K562 (cell line): ENCODE measurements at regions not wholly inside any gene's neighbourhood (a gene's known extent, or its start where the extent isn't known, plus 50 kb on each side); places are given as distances from the start of the nearest gene placed in this dataset.

Experiments
- ATAC-seq: fragments of 200-7000 bp; cut with Tn5 transposase; 3 replicates; pipeline ENCODE4 v1.9.1; 2020; ENCODE audit warnings: moderate library complexity
- BruUV-seq: library from RNA; stranded (reverse); fragments of 400-500 nt; replicated peaks from 2 replicates; lab custom pipeline; 2021; lab: Mats Ljungman, UMichigan
- CTCF ChIA-PET: fragments of 300-600 bp; formaldehyde crosslinking; extraction: SDS; loops from one replicate; lab custom pipeline; 2021; ENCODE audit warnings: low intra/inter-chr PET ratio; lab: Yijun Ruan, JAX
- POLR2A ChIA-PET: fragments of 300-600, 350-650 bp; sonication (Branson Sonifier 250); formaldehyde crosslinking; extraction: SDS; loops from one replicate; lab custom pipeline; 2021; ENCODE audit warnings: antibody characterized with exemption, inconsistent platforms; lab: Yijun Ruan, JAX
- DNase-seq, 4 experiments: peaks; one replicate each; pipeline versions ENCODE4 v3.0.0 to v3.0.0-alpha.2; 2011 to 2018; ENCODE audit warnings: low spot score in 3 of 4, mixed read lengths in 3 of 4; ENCODE audit errors: extremely low read depth in 1 of 4
- FAIRE-seq: peaks from 2 replicates; lab custom pipeline; 2011; peaks lifted over from hg19 to GRCh38; lab: Jason Lieb, UNC
- H2AFZ ChIP-seq: 2 replicates; pipeline ENCODE4 v1.6.0; 2011; ENCODE audit warnings: low read depth, low read length, control low read depth, inconsistent platforms
- H3K27ac ChIP-seq: fragments of 200-600 bp; 3 replicates; pipeline ENCODE4 v1.8.0; 2011; ENCODE audit warnings: low read depth, mild to moderate bottlenecking, control low read depth, inconsistent platforms, low read length, moderate library complexity, mixed read lengths; ENCODE audit errors: extremely low read depth
- H3K27me3 ChIP-seq, 2 experiments: fragments of 300-600 bp in 1 of 2; 2 replicates in 1 of 2; 3 replicates in 1 of 2; pipeline versions ENCODE4 v1.6.0 to v1.8.0; 2011; ENCODE audit warnings: inconsistent platforms in 2 of 2, low read length in 2 of 2, mild to moderate bottlenecking in 1 of 2, mixed read lengths in 1 of 2, moderate library complexity in 1 of 2; ENCODE audit not compliant: control insufficient read depth in 2 of 2, insufficient read depth in 2 of 2
- H3K36me3 ChIP-seq: fragments of 300-600 bp; 3 replicates; pipeline ENCODE4 v1.8.0; 2011; ENCODE audit warnings: mild to moderate bottlenecking, low read length, inconsistent platforms; ENCODE audit not compliant: control insufficient read depth, insufficient read depth
- H3K4me1 ChIP-seq, 2 experiments: fragments of 200-600 bp in 1 of 2; replicated peaks in 1 of 2; 2 replicates in 1 of 2; 3 replicates in 1 of 2; pipeline versions ENCODE4 v1.5.1 to v1.8.0; 2011; ENCODE audit warnings: inconsistent platforms in 2 of 2, low read length in 2 of 2, mild to moderate bottlenecking in 1 of 2, mixed read lengths in 1 of 2, moderate library complexity in 1 of 2; ENCODE audit not compliant: control insufficient read depth in 2 of 2, insufficient read depth in 2 of 2
- H3K4me2 ChIP-seq: 2 replicates; pipeline ENCODE4 v1.6.1; 2011; ENCODE audit warnings: low read length, control low read depth, inconsistent platforms, mixed read lengths; ENCODE audit not compliant: insufficient read depth
- H3K4me3 ChIP-seq: fragments of 200-600 bp; sonication (generic), shearing (Covaris generic); 2 replicates; pipeline ENCODE4 v1.5.1; 2016; ENCODE audit warnings: control low read depth, inconsistent platforms
- H3K79me2 ChIP-seq: fragments of 200-600 bp; 3 replicates; pipeline ENCODE4 v1.8.0; 2011; ENCODE audit warnings: low read length, inconsistent platforms; ENCODE audit not compliant: control insufficient read depth, insufficient read depth
- H3K9ac ChIP-seq, 2 experiments: 2 replicates each; pipeline versions ENCODE4 v1.6.0 to v1.6.1; 2011; ENCODE audit warnings: low read depth in 2 of 2, low read length in 2 of 2, control low read depth in 1 of 2, inconsistent platforms in 1 of 2, mild to moderate bottlenecking in 1 of 2, mixed read lengths in 1 of 2; ENCODE audit not compliant: insufficient read depth in 1 of 2
- H3K9me1 ChIP-seq: one replicate; pipeline ENCODE4 v1.6.0; 2011; ENCODE audit warnings: inconsistent platforms, mild to moderate bottlenecking, low read length, moderate library complexity; ENCODE audit not compliant: control insufficient read depth, insufficient read depth
- H3K9me3 ChIP-seq: replicated peaks from 2 replicates; pipeline ENCODE4 v1.5.1; 2011; ENCODE audit warnings: low read depth, low read length, inconsistent platforms; ENCODE audit not compliant: control insufficient read depth, insufficient read depth
- H4K20me1 ChIP-seq: replicated peaks from 2 replicates; pipeline ENCODE4 v1.6.1; 2011; ENCODE audit warnings: low read length, inconsistent platforms, mixed read lengths; ENCODE audit not compliant: control insufficient read depth, insufficient read depth
- CTCF ChIP-seq, 3 experiments: IDR thresholded peaks in 2 of 3; conservative IDR thresholded peaks in 1 of 3; 2 replicates each; pipeline ENCODE4 v1.5.1; 2011 to 2012; ENCODE audit warnings: low read length in 3 of 3, mild to moderate bottlenecking in 3 of 3, control low read depth in 2 of 3, improper control_type of control experiment in 1 of 3, inconsistent platforms in 1 of 3, low read depth in 1 of 3, mixed read lengths in 1 of 3, moderate library complexity in 1 of 3; ENCODE audit not compliant: insufficient read depth in 2 of 3
- RAD21 ChIP-seq, 2 experiments: fragments of 250-450 bp in 1 of 2; fragments of 450-650 bp in 1 of 2; sonication (Bioruptor Pico) in 1 of 2; formaldehyde crosslinking in 1 of 2; IDR thresholded peaks in 1 of 2; conservative IDR thresholded peaks in 1 of 2; 2 replicates each; pipeline versions ENCODE4 v1.4.0 to v1.8.0; 2020 to 2022; ENCODE audit warnings: mild to moderate bottlenecking in 2 of 2, moderate library complexity in 1 of 2
- ZFP30 ChIP-seq: fragments of 250-450 bp; sonication (Bioruptor Pico); IDR thresholded peaks from 2 replicates; pipeline ENCODE4 v1.8.0; 2022; ENCODE audit warnings: moderate library complexity, mild to moderate bottlenecking, inconsistent platforms, borderline replicate concordance
- WGBS: fragments of 100-300 bp; shearing (Covaris generic); methylation state at CpG from one replicate; pipeline ENCODE4 v1.1.6; 2016; ENCODE audit warnings: low coverage, mixed read lengths; ENCODE audit not compliant: insufficient coverage; ENCODE audit errors: missing lambda C conversion rate; 5-methylcytosine and 5-hydroxymethylcytosine counted together
- in situ Hi-C: fragments of 300-500 bp; cut with MboI; formaldehyde crosslinking; loops from 4 replicates; pipeline ENCODE4 v1.15.0; 2018; ENCODE audit warnings: inconsistent platforms, mixed read lengths
- intact Hi-C: fragments of 100-400 bp; cut with micrococcal nuclease; formaldehyde crosslinking; loops from 2 replicates; pipeline ENCODE4 v1.14.2; 2022
- TF ChIP-seq, protein P1 (sequence below): fragments of 450-650 bp; formaldehyde crosslinking; IDR thresholded peaks from 2 replicates; pipeline ENCODE4 v1.4.0; 2020; ENCODE audit warnings: mild to moderate bottlenecking

DNA sequence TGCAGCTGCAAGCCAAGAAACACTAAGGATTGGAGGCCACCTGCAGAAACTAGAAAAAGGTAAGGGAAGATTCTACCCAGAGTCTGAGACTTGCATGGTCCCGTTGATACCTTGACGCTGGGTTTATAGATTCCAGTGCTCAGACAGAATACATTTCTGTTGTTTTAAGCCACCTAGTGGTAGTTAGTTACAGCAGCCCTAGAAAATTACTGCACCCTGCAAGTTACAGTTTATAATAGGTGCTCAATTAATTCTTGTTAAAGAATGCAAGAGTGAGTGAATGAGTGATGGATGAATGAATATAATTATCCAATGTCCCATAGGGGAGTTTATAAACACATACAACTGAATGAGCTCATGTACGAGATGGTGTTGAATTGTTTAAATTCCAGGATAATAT is 453.1 kb upstream of the SLC35B3 start:
- DNase-seq (peak in 1 of 4 experiments; percentile 1), FAIRE-seq (no peak)
- H2AFZ ChIP-seq, result no peak overlapping the region
- BruUV-seq, result no TSS peak
- no peaks in the 10 kb centered on the region for H3K27me3 ChIP-seq
- intact Hi-C loops, result no loop called here
- no peak overlapping the region for H3K27ac ChIP-seq
- no peak overlapping the region for H3K9ac ChIP-seq
- TF ChIP-seq ZFP30 (CRISPR knock-in tag) (no peak), RAD21 (CRISPR knock-in tag; conservative IDR thresholded peaks at IDR 0.05 in 1 of 2, IDR thresholded peaks at IDR 0.05 in 1 of 2) (peak in 1 of 2 experiments; percentile 38; a peak in 2 of 4 replicates), CTCF (IDR thresholded peaks at IDR 0.05 in 2 of 3, conservative IDR thresholded peaks at IDR 0.05 in 1 of 3; ENCODE audit: insufficient read depth in 2 of 3, low read depth in 1 of 3, low read length in 3 of 3) (peak in 1 of 3 experiments; percentile 28; a peak in 1 of 6 replicates)
- TF ChIP-seq, protein P1, sequence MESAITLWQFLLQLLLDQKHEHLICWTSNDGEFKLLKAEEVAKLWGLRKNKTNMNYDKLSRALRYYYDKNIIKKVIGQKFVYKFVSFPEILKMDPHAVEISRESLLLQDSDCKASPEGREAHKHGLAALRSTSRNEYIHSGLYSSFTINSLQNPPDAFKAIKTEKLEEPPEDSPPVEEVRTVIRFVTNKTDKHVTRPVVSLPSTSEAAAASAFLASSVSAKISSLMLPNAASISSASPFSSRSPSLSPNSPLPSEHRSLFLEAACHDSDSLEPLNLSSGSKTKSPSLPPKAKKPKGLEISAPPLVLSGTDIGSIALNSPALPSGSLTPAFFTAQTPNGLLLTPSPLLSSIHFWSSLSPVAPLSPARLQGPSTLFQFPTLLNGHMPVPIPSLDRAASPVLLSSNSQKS (CRISPR knock-in tag), result no peak
- TF ChIP-seq, all 486 proteins: peak for 2
- Histone ChIP-seq H3K9me1 (no peaks in the 10 kb centered on the region), H3K4me2 (no peak overlapping the region), H3K79me2 (no peaks in the 10 kb centered on the region), H4K20me1 (no peaks in the 10 kb centered on the region), H3K36me3 (no peaks in the 10 kb centered on the region), H3K4me1 (no peaks in the 10 kb centered on the region), H3K9me3 (no peaks in the 10 kb centered on the region), H3K4me3 (no peak overlapping the region)
- 2% methylated on average over 3 of the region's 3 CpGs for WGBS
- ChIA-PET POLR2A (no interaction called here), CTCF (no interaction called here)
- peak; percentile 51; the same call in 1 of the 3 replicates for ATAC-seq
- in situ Hi-C loops, result no loop called here
